Right lobe of liver (tissue), 6 donors: ENCODE measurements at regions not wholly inside any gene's neighbourhood (a gene's known extent, or its start where the extent isn't known, plus 50 kb on each side); places are given as distances from the start of the nearest gene placed in this dataset.
A peak's percentile ranks its signal among the peaks of the same experiment; 100 is the strongest.

ENCODE experiments used
- ATAC-seq, 4 donors: fragments of 200-7000 bp; cut with Tn5 transposase; one replicate each; pipeline ENCODE4 v1.9.1; 2020; ENCODE audit warnings: mild to moderate bottlenecking in 4 of 4, moderate library complexity in 4 of 4
- DNase-seq, 3 donors: peaks; one replicate each; pipeline ENCODE4 v3.0.0-alpha.2; 2020
- H3K27ac ChIP-seq, 3 donors: fragments of 200-600 bp; one replicate each; pipeline ENCODE4 v1.8.0; 2022
- H3K27me3 ChIP-seq, 2 donors: fragments of 200-600 bp; one replicate each; pipeline ENCODE4 v1.8.0; 2022
- H3K36me3 ChIP-seq, 4 donors: fragments of 200-600 bp; sonication (generic) in 1 of 4; one replicate each; pipeline versions ENCODE4 v1.5.1 to v1.8.0; 2017 to 2022; ENCODE audit warnings: control low read depth in 1 of 4
- H3K4me1 ChIP-seq, 4 donors: fragments of 200-600 bp; sonication (generic) in 1 of 4; one replicate each; pipeline versions ENCODE4 v1.5.1 to v1.8.0; 2017 to 2022; ENCODE audit warnings: control low read depth in 1 of 4
- H3K4me3 ChIP-seq, 3 donors: fragments of 200-600 bp; one replicate each; pipeline ENCODE4 v1.8.0; 2022
- H3K9me3 ChIP-seq, 4 donors: fragments of 200-600 bp; sonication (generic) in 1 of 4; one replicate each; pipeline versions ENCODE4 v1.5.1 to v1.8.0; 2017 to 2022; ENCODE audit warnings: control low read depth in 1 of 4
- POLR2A ChIP-seq: fragments of 450-650 bp; IDR thresholded peaks from one replicate; pipeline ENCODE4 v1.6.1; 2017; ENCODE audit warnings: antibody characterized with exemption, mild to moderate bottlenecking
- WGBS: methylation state at CpG from one replicate; pipeline ENCODE4 v1.1.6; 2018; ENCODE audit warnings: low coverage, low lambda C conversion rate; ENCODE audit not compliant: insufficient coverage; ENCODE audit errors: missing lambda C conversion rate; 5-methylcytosine and 5-hydroxymethylcytosine counted together
- intact Hi-C, 2 donors: fragments of 100-400 bp; cut with DNase I; formaldehyde crosslinking; loops; one replicate each; pipeline versions ENCODE4 v1.11.2 to v1.14.1; 2022
- TF ChIP-seq, protein P1 (sequence below), 4 donors: fragments of 200-600 bp in 3 of 4; fragments of 450-650 bp in 1 of 4; IDR thresholded peaks; one replicate each; pipeline versions ENCODE4 v1.5.1 to v1.8.0; 2016 to 2022; ENCODE audit warnings: antibody characterized with exemption in 4 of 4, mild to moderate bottlenecking in 2 of 4
- donor health status: DM: no; HTN: yes; CAD: no.
- donor health status: DM: no; HTN: no; CAD: no.
- donor health status: DM: no; HTN: no; CAD: no.
- donor health status: DM: no; HTN: yes; CAD: no.
- donor health status: DM: no; HTN: yes; CAD: no.

DNA sequence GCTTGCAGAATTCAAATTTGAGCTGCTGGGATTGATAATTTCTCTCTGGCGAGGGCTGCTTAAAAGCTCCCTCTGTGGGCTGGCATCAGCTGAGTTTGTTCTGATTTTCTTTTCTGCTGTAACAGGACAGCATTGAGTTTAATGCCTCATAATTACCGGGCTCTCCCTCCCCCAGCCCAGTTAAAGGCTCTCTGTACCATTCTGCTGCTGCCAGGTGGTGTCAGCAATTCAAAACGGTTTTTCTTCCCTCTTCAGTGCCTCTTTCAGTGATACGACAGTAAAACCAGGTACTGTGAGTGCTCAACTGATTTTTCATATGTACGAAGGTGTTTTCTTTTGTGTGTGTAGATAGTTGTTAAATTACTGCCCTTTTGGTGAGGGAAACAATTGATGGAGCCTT lies 509.3 kb upstream of the CTNND2 start:
- Histone ChIP-seq H3K4me1 (no peaks in the 10 kb centered on the region), H3K36me3 (no peaks in the 10 kb centered on the region), H3K27me3 (peaks cover 0 to 4% of the 10 kb centered on the region in 2 donors), H3K27ac (no peak overlapping the region), H3K4me3 (no peak overlapping the region), H3K9me3 (no peaks in the 10 kb centered on the region)
- TF ChIP-seq, protein P1, sequence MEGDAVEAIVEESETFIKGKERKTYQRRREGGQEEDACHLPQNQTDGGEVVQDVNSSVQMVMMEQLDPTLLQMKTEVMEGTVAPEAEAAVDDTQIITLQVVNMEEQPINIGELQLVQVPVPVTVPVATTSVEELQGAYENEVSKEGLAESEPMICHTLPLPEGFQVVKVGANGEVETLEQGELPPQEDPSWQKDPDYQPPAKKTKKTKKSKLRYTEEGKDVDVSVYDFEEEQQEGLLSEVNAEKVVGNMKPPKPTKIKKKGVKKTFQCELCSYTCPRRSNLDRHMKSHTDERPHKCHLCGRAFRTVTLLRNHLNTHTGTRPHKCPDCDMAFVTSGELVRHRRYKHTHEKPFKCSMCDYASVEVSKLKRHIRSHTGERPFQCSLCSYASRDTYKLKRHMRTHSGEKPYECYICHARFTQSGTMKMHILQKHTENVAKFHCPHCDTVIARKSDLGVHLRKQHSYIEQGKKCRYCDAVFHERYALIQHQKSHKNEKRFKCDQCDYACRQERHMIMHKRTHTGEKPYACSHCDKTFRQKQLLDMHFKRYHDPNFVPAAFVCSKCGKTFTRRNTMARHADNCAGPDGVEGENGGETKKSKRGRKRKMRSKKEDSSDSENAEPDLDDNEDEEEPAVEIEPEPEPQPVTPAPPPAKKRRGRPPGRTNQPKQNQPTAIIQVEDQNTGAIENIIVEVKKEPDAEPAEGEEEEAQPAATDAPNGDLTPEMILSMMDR (IDR thresholded peaks at IDR 0.05), result no peak
- TF ChIP-seq POLR2A, result no peak
- 31% methylated on average over 5 of the region's 5 CpGs for WGBS
- DNase-seq, result no peak
- peak in 1 of 4 donors; percentile 31 for ATAC-seq
- intact Hi-C loops, result no loop called here

DNA sequence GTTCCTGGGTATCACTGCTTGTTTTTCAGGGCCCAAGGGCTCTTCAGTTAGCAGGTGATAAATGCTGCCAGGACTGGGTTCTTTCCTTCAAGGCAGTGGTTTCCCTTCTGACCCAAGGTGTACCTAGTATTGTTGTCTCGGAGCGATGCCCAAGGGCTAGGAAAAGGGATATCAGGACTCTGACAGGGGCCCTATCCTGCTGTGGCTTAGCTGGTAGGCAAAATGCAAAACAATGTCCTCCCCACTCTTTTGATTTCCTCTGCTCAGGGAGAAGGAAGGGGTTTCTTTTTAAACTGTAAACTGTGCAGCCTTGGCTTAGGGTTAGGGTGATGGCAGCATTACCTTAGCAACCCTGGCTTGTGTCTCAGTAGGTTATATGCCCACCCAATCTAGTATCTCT lies 508.8 kb upstream of the CTNND2 start:
- ATAC-seq (no peak), DNase-seq (no peak)
- Histone ChIP-seq H3K36me3 (no peaks in the 10 kb centered on the region), H3K4me3 (no peak overlapping the region), H3K4me1 (no peaks in the 10 kb centered on the region), H3K27me3 (peaks cover 0 to 4% of the 10 kb centered on the region in 2 donors), H3K27ac (no peak overlapping the region), H3K9me3 (no peaks in the 10 kb centered on the region)
- intact Hi-C loops, result no loop called here
- 77% methylated on average over 2 of the region's 2 CpGs for whole genome bisulfite sequencing
- TF ChIP-seq POLR2A, result no peak
- TF ChIP-seq, protein P1 (IDR thresholded peaks at IDR 0.05), result no peak

DNA sequence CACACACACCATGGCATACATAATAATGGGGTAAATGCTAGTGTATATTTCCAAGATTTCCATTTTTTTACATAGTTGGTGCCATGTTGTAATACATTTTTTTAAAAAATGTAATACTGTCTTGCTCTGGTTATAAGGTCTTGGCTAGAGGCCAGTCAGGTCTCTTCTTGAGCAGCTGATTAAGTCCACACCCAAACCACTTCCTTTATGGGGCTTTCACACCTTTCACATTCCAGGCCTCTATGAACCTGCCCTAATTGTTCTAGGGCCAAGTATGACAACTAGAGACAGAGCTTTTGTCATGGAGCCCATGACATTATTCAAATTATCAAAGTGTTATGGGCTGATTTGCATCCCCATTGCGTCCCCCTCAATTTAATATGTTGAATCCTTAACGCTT lies 495.6 kb upstream of the CTNND2 start:
- Histone ChIP-seq H3K9me3 (no peaks in the 10 kb centered on the region), H3K27me3 (no peaks in the 10 kb centered on the region), H3K27ac (no peak overlapping the region), H3K4me3 (no peak overlapping the region), H3K36me3 (no peaks in the 10 kb centered on the region), H3K4me1 (no peaks in the 10 kb centered on the region)
- DNase-seq, result no peak
- 58% methylated on average over 2 of the region's 2 CpGs for WGBS
- TF ChIP-seq, protein P1 (IDR thresholded peaks at IDR 0.05), result no peak
- no peak for TF ChIP-seq POLR2A
- ATAC-seq, result no peak
- intact Hi-C loops, result no loop called here

DNA sequence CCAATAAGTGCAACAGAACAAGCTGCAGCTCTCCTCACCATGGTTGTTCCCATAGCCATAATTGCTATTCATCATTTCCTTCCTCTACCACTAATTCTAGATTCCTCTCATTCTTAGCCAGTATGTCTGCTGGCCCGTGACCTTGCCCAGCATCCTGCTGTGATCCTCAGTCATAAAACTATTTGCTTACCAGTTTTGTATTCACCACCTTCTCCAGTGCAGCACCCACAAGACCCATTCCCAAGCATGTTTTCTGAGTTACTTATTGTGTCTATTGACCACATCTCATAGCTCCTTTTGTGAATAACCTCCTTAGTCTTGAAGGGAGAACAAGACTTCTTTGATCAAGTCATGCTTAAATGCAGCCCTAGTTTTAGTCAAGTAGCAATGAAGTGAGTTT lies 488.0 kb upstream of the CTNND2 start:
- H3K27ac ChIP-seq, result no peak overlapping the region
- intact Hi-C loops, result no loop called here

More for the DNA sequence above, 488.0 kb upstream of the CTNND2 start:
- Histone ChIP-seq H3K9me3 (no peaks in the 10 kb centered on the region), H3K4me3 (no peak overlapping the region), H3K4me1 (no peaks in the 10 kb centered on the region), H3K36me3 (no peaks in the 10 kb centered on the region), H3K27me3 (no peaks in the 10 kb centered on the region)
- TF ChIP-seq, protein P1 (IDR thresholded peaks at IDR 0.05), result no peak
- TF ChIP-seq POLR2A, result no peak
- DNase-seq (no peak), ATAC-seq (no peak)
- 33% methylated on average over 1 of the region's 1 CpG for WGBS
